Parathyroid adenoma (tissue), 2 donors: ENCODE measurements at regions not wholly inside any gene's neighbourhood (a gene's known extent, or its start where the extent isn't known, plus 50 kb on each side); places are given as distances from the start of the nearest gene placed in this dataset.

ENCODE experiments used
- H2AFZ ChIP-seq: fragments of 300-600 bp; sonication (generic); one replicate; pipeline ENCODE4 v1.7.0; 2017; ENCODE audit warnings: antibody characterized with exemption, mild to moderate bottlenecking
- H3K27ac ChIP-seq: fragments of 300-600 bp; sonication (generic); one replicate; pipeline ENCODE4 v1.7.0; 2017
- H3K27me3 ChIP-seq: fragments of 300-600 bp; sonication (generic); one replicate; pipeline ENCODE4 v1.7.0; 2017; ENCODE audit warnings: low read length; ENCODE audit not compliant: control insufficient read depth, insufficient read depth
- H3K36me3 ChIP-seq: fragments of 300-600 bp; sonication (generic); one replicate; pipeline ENCODE4 v1.7.0; 2017; ENCODE audit warnings: low read length; ENCODE audit not compliant: control insufficient read depth, insufficient read depth
- H3K4me1 ChIP-seq: fragments of 300-600 bp; sonication (generic); one replicate; pipeline ENCODE4 v1.7.0; 2017; ENCODE audit warnings: control low read depth
- H3K4me2 ChIP-seq: fragments of 300-600 bp; sonication (generic); one replicate; pipeline ENCODE4 v1.7.0; 2017; ENCODE audit warnings: low read length
- H3K4me3 ChIP-seq: fragments of 300-600 bp; sonication (generic); one replicate; pipeline ENCODE4 v1.7.0; 2017; ENCODE audit warnings: low read depth, low read length
- H3K79me2 ChIP-seq: fragments of 300-600 bp; sonication (generic); one replicate; pipeline ENCODE4 v1.7.0; 2017; ENCODE audit warnings: control low read depth
- H3K9ac ChIP-seq: fragments of 300-600 bp; sonication (generic); one replicate; pipeline ENCODE4 v1.7.0; 2017; ENCODE audit warnings: mild to moderate bottlenecking
- H3K9me3 ChIP-seq: fragments of 300-600 bp; sonication (generic); one replicate; pipeline ENCODE4 v1.7.0; 2017; ENCODE audit warnings: low read length; ENCODE audit not compliant: control insufficient read depth
- CTCF ChIP-seq: fragments of 300-600 bp; sonication (generic); IDR thresholded peaks from one replicate; pipeline ENCODE4 v1.7.0; 2017; ENCODE audit warnings: antibody characterized with exemption, mild to moderate bottlenecking
- donor health status: primary hyperparathyroidism.

DNA sequence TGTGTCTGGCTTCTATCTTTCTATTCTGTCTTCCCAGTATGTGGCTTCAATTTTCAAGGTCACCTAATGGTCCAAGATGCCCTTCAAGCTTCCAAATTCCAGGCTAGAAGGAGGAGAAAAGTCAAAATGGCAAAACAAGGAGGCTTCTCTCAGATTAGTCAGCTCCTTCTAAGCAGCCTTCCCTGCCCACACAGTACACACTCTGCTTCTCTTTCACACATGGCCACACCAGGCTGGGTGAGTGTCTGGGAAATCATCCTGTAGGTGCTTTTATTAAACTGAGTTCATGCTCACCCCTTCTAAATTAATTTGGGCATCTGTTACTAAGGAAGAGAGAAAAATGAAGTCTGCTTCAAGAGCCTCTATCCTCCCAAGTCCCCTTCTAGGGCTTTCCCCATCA is 277.2 kb upstream of the MGAT5 start:
- Histone ChIP-seq H3K4me3 (no peak overlapping the region), H3K9ac (no peak overlapping the region)
- TF ChIP-seq CTCF = no peak

DNA sequence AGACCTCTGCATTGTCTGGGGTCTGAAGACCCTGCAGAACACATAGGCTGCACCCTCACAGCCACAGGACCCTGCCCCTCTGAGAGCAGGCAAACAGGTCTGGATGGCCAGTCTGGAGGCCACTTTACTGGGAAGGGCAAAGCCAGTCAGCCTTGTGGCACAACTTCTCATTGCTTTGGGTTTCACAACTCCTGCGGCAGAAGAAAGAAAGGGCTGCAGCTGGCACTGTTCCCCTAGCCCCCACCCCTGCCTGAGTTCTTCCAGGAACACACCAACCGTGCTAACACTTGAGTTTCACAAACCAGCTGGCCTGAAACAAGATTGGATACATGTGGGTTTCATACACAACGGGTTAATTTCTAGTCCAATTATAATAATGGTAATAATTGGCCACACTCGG is 276.5 kb upstream of the MGAT5 start:
- Histone ChIP-seq H3K79me2 (no peaks in the 10 kb centered on the region), H3K9me3 (no peaks in the 10 kb centered on the region), H3K27me3 (no peaks in the 10 kb centered on the region), H2AFZ (no peak overlapping the region), H3K4me2 (no peak overlapping the region), H3K4me1 (no peaks in the 10 kb centered on the region), H3K27ac (no peak overlapping the region), H3K36me3 (no peaks in the 10 kb centered on the region), H3K9ac (no peak overlapping the region), H3K4me3 (no peak overlapping the region)
- TF ChIP-seq CTCF = no peak

More for the DNA sequence above, 277.2 kb upstream of the MGAT5 start:
- no peaks in the 10 kb centered on the region for H3K27me3 ChIP-seq
- no peaks in the 10 kb centered on the region for H3K4me1 ChIP-seq
- no peak overlapping the region for H3K27ac ChIP-seq
- no peak overlapping the region for H2AFZ ChIP-seq
- H3K79me2 ChIP-seq = no peaks in the 10 kb centered on the region
- H3K36me3 ChIP-seq = no peaks in the 10 kb centered on the region
- H3K4me2 ChIP-seq = no peak overlapping the region
- H3K9me3 ChIP-seq = no peaks in the 10 kb centered on the region

DNA sequence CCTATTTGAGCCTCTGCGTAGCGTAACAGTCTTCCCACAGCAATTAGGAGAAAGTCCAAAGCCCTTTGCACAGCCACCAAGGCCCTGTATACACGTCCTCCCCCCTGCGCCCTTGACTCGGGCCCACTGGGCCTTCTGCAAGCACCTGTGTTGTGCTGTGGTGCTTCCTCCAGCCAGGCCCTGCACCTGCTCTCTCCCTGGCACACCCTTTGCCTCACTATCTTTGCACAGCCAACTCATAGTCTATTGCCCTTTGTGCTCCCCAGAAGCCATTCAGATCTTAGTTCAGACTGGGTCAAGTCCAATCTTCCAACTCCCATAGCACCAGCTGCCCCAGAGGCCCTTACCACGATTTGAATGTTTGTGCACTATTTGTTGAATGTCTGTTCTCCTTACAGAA is 271.6 kb upstream of the MGAT5 start:
- no peak overlapping the region for H3K4me3 ChIP-seq
- H3K27ac ChIP-seq = no peak overlapping the region
- TF ChIP-seq CTCF = no peak
- no peak overlapping the region for H3K9ac ChIP-seq
- no peaks in the 10 kb centered on the region for H3K4me1 ChIP-seq
- no peak overlapping the region for H2AFZ ChIP-seq
- H3K4me2 ChIP-seq = no peak overlapping the region
- no peaks in the 10 kb centered on the region for H3K9me3 ChIP-seq
- H3K36me3 ChIP-seq = no peaks in the 10 kb centered on the region
- no peaks in the 10 kb centered on the region for H3K27me3 ChIP-seq
- no peaks in the 10 kb centered on the region for H3K79me2 ChIP-seq

DNA sequence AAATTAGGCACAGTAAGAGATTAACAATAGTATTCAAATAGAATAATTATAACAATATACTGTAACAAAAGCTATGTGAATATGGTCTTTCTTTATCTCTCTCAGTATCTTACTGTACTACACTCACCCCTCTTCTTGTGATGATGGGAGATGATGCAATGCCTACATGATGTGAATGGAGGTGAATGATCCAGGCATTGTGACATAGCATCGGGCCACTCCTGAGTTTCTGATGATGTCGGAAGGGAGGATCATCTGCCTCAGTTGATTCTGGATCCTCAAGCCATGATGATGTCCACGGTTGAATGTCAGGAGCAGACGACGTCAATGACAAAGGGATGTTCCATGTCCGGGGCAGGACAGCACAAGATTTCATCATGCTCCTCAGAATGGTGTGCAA is 268.3 kb upstream of the MGAT5 start:
- H3K27me3 ChIP-seq = no peaks in the 10 kb centered on the region
- H3K9ac ChIP-seq = no peak overlapping the region
- H3K36me3 ChIP-seq = no peaks in the 10 kb centered on the region
- no peak overlapping the region for H3K4me2 ChIP-seq
- no peak overlapping the region for H2AFZ ChIP-seq
- H3K79me2 ChIP-seq = no peaks in the 10 kb centered on the region
- H3K9me3 ChIP-seq = no peaks in the 10 kb centered on the region
- no peaks in the 10 kb centered on the region for H3K4me1 ChIP-seq
- no peak for TF ChIP-seq CTCF
- H3K27ac ChIP-seq = no peak overlapping the region
- no peak overlapping the region for H3K4me3 ChIP-seq

DNA sequence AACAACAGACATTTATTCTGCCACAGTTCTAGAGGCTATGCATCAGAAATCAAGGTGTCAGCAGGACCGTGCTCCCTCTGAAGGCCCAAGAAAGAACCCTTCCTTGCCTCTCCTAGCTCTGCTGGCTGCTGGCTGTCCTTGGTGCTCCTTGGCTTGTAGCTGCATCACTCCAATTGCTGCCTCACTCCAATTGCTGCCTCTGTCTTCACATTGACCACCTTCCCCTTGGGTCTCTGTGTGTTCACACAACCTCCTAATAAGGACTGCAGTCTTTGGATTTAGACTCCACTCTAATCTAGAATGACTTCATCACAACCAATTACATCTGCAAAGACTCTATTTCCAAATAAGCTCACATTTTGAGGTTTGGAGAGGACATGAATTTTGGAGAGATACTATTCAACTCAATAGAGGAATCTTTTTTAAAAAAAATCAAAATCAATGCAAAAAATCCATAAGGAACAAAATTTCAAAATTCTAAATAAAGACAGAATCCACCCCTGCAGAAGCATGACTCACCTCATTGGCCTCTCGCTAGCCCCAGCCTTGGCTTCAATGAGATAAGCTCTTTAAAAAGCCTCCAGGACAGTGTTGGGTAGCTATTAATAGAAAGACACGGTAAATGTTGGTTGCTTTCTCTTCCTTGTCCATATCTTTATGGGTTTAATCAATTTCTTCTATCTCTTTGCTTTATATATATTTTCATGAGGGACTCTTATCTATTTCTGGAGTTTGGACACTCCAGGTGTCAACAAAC is 267.6 kb upstream of the MGAT5 start:
- no peak overlapping the region for H3K9ac ChIP-seq
- no peaks in the 10 kb centered on the region for H3K79me2 ChIP-seq
- no peaks in the 10 kb centered on the region for H3K36me3 ChIP-seq
- no peak overlapping the region for H2AFZ ChIP-seq
- no peaks in the 10 kb centered on the region for H3K9me3 ChIP-seq
- no peak for TF ChIP-seq CTCF
- no peaks in the 10 kb centered on the region for H3K27me3 ChIP-seq
- no peaks in the 10 kb centered on the region for H3K4me1 ChIP-seq
- H3K4me2 ChIP-seq = no peak overlapping the region
- no peak overlapping the region for H3K27ac ChIP-seq
- H3K4me3 ChIP-seq = no peak overlapping the region
